AML-193 (cell line): ENCODE measurements at regions not wholly inside any gene's neighbourhood (a gene's known extent, or its start where the extent isn't known, plus 50 kb on each side); places are given as distances from the start of the nearest gene placed in this dataset.
"Not testable (repeated sequence)": the region's sequence is repeated elsewhere in the genome, so short reads cannot be mapped to it uniquely, and the experiment has no call there.

Experiments used
- DNase-seq, 2 experiments: peaks; one replicate each; lab custom pipeline; 2025; lab: John Stamatoyannopoulos, UW

GRCh38 chr3:74420538-74421124, 193.8 kb downstream of the CNTN3 start:
- DNase-seq: no peak

- DNase-seq: no peak
Observed at GRCh38 chr3:74415731-74416130, 198.7 kb downstream of the CNTN3 start.

DNA sequence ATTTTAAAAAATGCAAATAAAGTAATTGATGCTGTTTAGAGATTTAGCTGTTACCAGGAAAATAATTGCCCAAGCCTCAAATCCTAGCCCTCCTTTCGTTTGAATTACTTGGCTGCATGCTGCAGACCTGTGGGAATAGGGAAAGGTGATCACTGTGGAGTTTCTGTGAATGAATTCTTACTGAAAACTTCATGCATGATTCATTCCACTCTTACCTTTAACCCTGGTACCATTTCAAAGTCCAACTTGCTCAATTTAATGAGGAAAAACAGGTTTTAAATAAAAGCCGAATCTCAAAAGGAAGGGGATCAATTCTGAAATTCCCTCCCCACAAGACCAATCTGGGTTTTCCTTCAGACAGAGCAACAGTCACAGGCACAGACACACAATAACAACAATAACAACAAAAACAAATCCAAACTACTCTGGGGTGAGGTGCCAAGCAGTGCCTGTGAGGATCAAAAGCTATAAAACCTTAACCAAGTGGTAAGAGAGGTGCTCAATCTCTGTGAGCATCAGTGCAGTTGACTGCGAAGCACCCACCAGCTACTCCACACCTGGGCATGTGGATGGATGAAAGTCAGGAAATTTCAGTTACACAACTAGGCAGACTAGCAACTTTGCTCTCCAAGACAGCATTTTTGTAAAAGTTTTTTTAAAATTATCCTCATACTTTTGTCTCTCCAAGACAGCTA, 200.8 kb downstream of the CNTN3 start:
- no peak for DNase-seq

DNA sequence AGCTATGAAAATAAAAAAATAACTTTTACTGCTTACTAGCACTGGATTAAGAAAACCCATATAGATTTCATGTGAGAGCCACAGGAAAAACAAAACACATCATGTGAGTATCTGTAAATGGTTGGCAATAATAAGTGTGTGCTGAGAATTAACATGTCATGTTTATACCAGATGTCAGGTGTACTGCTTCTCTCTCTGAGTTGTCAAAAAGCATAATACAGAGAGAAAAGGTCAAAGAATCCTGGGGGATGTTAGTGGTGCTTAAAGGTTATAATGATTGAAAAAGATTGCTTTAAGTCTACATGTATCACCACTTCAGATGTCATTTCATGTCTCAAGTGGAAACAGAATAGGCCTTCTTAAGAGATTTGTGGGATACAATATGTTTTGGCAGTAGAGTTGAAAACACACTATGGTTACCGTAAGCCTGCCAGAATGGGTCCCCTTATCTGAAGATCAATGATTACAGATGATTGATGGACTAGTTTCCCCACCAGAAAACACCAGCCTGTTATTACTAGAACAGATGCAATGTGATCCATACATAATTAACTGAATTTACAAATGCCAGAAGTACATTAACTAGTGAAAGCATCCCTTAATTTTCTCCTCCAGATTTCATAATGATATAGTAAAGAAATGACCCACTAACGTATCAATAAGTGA, 204.1 kb downstream of the CNTN3 start:
- no peak for DNase-seq

DNA sequence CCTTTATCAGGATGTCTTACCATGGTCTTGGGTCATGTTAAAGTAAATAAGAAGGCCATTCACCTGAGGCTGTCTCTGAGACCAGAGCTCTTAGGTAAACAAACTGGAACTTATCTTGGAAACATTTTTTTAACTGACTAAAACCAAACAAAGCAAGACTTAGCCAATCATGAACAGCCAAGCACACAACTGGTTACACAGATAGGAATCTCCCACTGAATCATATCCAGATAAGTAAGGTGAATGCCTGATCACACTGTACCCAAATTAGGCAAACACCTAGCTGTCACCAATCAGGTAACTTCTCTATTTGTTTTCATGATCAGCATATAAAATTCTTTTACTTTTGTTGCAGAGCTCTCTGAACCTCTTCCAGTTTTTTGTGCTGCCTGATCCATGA, 205.4 kb downstream of the CNTN3 start:
- no peak for DNase-seq

DNA sequence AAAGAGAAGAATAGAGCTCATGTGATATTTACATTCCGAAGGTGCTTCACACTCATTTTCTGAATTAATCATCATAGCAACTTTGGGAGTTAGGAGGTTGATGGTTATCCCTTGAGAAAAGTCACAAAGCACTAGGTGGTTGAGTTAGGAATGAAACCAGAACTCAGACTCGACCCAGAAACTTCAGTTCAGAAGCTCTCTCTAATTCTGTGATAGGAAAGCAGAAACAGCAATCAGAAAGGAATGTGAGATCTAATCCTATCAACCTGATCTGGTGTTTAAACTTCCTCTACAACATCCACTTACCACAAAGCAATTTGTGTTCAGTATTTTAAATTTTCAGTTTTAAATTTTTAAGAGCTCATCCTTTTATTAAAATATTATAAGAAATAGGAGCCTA, 211.2 kb downstream of the CNTN3 start:
- no peak for DNase-seq

DNA sequence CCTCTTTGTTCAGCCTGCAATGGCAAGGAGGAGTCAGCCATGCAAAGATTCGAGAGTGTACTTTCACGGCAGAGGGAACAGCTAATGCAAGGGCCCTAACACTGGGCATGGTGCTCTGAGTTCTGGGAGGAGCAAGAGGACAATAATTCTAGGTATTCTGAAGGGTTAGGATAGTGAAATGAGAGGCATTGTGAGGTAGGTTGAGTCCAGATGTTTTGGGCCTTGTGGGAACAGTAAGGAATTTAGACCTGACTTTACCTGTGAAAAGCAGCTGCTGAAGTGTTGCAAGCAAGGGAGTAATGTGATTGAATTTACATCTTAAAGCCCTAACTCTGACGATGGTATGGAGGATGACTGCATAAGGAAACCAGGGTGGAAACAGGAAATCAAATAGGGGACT, 211.6 kb downstream of the CNTN3 start:
- DNase-seq: no peak

- DNase-seq: no peak
Observed at GRCh38 chr3:74393426-74393825, 221.0 kb downstream of the CNTN3 start.

DNA sequence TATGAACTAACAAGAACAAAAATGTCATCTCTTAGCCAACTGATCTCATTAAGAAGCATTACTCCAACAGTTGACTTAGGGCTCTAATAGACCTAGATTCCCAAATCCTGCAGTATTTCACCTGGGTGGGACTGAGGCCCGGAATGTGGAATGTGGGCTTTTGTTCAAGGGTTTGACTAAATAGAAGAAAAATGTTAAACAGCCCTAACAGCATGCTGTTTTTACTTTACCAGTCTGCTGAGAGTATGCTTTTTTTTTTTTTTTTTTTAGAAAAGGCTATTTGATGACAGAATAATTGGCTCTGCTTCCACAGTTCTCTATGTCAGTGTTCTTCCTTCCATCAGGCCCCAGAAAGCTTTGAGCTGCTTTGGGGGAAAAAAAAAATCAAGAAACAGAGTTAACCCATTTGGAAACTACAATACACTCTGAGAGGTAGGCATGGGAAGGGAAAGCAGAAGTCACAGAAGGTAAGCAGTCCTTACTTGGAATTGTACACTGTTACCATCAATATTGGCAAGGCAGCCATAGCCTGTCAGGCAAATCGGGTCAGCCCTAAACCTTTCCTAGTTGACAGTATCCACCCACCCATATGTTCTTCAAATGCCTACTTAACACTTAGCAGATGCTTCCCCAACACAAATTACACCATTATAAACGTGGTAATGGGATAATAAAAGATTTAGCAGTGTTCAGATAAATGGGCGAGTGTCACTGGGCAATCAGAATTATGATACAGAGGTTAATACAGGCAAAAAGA, 224.2 kb downstream of the CNTN3 start:
- no peak for DNase-seq

DNA sequence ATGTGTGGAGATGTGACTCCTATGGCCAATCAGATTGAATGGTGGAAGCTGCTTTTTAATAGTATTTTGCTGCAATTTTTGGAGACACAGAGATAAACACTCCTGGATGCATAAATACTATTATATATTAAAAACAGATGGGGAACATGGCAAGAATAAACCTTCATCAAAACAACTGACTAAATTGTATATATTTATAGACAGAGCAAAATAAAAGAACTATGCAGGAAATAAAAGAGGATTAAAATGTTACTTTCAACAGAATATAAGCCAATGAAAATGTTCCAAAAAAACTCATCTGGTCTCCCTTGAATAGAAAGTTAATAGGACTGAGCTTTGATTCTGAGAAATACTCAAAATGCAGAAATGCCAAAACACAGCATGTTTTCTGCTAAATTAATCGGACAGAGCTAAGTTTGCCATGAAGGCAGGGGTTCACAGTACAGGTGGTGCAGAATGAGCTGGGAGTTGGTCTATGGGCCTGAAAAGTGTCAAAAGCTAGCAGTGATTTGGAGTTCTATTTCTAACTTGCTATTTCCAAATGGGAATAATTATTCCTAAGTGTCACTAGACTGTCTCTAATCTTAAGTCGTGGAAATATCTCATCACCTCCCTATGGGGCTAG, 227.2 kb downstream of the CNTN3 start:
- no peak for DNase-seq

DNA sequence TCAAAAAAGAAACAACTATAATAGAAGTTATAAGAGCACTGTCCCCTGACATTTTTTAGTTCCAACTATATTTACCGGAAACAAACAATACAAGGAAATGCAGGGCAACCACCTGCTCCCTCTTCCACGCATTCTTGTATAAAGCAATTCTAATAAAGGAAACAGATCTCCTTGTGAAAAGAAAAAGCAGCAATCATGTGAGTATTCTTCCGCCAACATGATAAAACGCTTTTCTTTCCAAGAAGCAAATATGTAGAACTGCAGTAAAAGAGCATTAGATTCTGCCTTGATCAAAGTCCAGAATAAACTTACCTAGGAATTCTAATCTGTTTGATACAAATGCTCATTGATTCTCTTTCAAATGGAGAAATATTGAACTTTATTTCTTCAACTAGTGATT, 230.3 kb downstream of the CNTN3 start:
- no peak for DNase-seq

DNA sequence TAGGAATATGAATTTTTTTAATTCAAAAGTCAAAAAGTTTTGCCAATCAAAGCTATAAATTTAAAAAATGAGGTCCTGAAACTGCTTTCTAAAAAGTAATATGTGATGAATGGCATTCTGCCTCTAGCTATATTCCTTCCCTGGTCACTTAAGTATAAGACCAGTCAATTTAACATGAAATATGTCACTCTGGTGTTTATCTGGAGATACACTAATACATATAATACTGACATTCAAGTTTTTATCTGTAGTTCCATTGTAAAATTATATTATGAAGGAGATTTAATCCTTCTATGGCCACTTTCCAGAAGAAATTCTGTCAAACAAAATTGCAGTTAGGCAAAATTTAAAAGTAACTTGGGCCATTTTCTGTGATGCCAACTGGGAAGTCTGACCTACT, 236.8 kb downstream of the CNTN3 start:
- DNase-seq: no peak

DNA sequence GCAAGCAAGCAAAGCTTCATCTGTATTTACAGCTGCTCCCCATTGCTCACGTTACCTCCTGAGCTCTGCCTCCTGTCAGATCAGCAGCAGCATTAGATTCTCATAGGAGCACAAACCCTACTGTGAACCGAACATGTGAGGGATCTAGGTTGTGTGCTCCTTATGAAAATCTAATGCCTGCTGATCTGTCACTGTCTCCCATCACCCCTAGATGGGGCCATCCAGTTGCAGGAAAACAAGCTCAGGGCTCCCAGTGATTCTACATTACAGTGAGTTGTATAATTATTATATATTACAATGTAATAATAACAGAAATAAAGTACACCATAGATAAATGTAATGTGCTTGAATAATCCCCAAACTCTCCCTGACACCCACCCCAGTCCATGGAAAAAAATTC, 238.1 kb downstream of the CNTN3 start:
- DNase-seq: not testable (repeated sequence)

DNA sequence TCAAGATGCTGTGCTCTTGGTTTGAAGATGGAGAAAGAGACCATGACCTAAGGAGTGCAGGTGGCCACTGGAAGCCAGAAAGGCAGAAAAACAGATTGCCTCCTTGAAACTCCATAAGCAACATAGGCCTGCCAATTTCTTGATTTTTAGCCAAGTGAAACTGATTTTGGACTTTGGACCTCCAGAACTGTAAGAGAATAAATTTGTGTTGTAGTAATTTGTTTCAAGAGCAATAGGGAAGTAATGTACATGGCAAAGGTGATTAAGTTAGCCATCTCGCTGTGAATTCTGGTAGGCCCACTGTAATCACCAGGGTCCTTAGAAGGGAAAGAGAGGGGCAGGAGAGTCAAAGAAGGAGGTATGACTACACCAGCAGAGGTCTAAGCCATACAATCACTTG, 238.8 kb downstream of the CNTN3 start:
- no peak for DNase-seq

- DNase-seq: no peak
Observed at GRCh38 chr3:74372743-74373142, 241.7 kb downstream of the CNTN3 start.

GRCh38 chr3:74370342-74370741, 244.1 kb downstream of the CNTN3 start:
- DNase-seq: no peak

DNA sequence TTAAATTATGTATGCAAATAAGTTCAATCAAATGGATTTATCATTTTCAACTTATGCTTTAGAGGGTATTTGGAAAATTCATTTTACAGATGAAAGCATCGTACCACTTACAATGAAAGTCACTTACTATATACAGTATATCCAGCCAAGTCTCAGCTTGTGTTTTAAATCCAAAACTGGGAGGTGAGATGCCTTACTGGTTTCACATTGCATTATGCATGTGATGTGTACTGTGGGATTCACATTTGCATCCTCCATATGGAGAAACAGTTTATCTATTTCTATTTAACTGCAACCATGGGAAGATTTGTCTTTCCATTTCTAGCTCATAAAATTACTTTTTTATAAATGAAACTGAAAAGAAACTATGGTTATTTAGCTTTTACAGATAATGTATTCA, 248.1 kb downstream of the CNTN3 start:
- no peak for DNase-seq

DNA sequence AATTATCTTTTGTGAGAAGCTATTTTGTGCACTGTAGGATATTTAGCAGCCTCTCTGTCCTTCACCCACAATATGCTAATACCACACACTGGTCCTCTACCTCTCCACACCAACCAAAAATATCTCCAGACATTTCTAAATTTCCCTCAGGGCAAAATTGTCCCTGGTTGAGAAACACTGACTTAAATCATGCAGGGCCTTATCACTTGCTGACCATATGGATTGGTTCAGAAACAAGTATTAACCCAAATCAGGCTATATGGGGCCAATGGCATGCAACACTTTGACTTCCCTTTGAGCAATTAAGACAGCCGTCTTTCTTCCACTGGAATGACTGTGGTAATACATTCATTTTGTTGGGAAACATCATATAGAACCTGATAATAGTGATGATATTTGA, 251.1 kb downstream of the CNTN3 start:
- DNase-seq: no peak

GRCh38 chr3:74360406-74360805, 254.1 kb downstream of the CNTN3 start:
- no peak for DNase-seq

- DNase-seq: no peak
Observed at GRCh38 chr3:74357881-74358280, 256.6 kb downstream of the CNTN3 start.

- no peak for DNase-seq
Observed at GRCh38 chr3:74353039-74353438, 261.4 kb downstream of the CNTN3 start.

GRCh38 chr3:74352166-74352565, 262.3 kb downstream of the CNTN3 start:
- DNase-seq: no peak
